ENCODE measurements at regions not wholly inside any gene's neighbourhood (a gene's known extent, or its start where the extent isn't known, plus 50 kb on each side); places are given as distances from the start of the nearest gene placed in this dataset.

DNA sequence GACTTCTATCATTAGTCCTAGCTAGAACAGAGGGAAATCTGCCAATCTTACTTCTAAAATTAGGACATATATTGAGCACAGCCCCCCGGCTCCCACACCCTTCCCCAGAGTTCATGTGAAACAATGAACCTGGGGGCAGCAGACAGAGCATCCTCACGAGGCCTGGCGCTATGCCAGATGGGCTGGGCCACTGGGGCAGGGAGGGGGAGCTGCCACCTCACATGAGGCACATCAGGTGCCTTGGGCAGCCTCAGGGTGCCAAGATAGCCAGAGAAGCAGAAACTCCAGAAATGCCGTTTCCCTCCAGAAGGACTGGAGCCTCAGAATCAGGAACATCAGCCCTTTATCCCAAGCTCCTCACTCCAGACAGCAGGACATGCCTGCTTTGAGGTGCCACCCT is 92.8 kb upstream of the LANCL2 start (continued):
- TF ChIP-seq CHD7 (IDR thresholded peaks at IDR 0.05; ENCODE audit: insufficient replicate concordance, low read length), result no peak
- no peak for TF ChIP-seq POLR2AphosphoS5 (IDR thresholded peaks at IDR 0.05; ENCODE audit: low read depth, low read length)
- no peak for TF ChIP-seq TBP (IDR thresholded peaks at IDR 0.05; ENCODE audit: low read depth, low read length)
- TF ChIP-seq SIN3A (conservative IDR thresholded peaks at IDR 0.05 in 1 of 2, IDR thresholded peaks at IDR 0.05 in 1 of 2; ENCODE audit: low read depth in 1 of 2, low read length in 2 of 2), result no peak
- TF ChIP-seq TAF1 (IDR thresholded peaks at IDR 0.05; ENCODE audit: low read depth, low read length), result no peak
- TF ChIP-seq YY1 (IDR thresholded peaks at IDR 0.05; ENCODE audit: low read depth, low read length), result no peak
- no peak for TF ChIP-seq EGR1 (IDR thresholded peaks at IDR 0.05; ENCODE audit: borderline replicate concordance, low read depth, low read length)
- no peak for TF ChIP-seq ZNF274 (IDR thresholded peaks at IDR 0.05; ENCODE audit: borderline replicate concordance, extremely low read depth, low read length)
- no peak for TF ChIP-seq CEBPB (IDR thresholded peaks at IDR 0.05; ENCODE audit: low read depth, low read length)
- TF ChIP-seq, protein P1, sequence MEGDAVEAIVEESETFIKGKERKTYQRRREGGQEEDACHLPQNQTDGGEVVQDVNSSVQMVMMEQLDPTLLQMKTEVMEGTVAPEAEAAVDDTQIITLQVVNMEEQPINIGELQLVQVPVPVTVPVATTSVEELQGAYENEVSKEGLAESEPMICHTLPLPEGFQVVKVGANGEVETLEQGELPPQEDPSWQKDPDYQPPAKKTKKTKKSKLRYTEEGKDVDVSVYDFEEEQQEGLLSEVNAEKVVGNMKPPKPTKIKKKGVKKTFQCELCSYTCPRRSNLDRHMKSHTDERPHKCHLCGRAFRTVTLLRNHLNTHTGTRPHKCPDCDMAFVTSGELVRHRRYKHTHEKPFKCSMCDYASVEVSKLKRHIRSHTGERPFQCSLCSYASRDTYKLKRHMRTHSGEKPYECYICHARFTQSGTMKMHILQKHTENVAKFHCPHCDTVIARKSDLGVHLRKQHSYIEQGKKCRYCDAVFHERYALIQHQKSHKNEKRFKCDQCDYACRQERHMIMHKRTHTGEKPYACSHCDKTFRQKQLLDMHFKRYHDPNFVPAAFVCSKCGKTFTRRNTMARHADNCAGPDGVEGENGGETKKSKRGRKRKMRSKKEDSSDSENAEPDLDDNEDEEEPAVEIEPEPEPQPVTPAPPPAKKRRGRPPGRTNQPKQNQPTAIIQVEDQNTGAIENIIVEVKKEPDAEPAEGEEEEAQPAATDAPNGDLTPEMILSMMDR (IDR thresholded peaks at IDR 0.05; ENCODE audit: control extremely low read depth in 1 of 3, insufficient read depth in 1 of 3, low read depth in 1 of 3, low read length in 3 of 3), result no peak

Data from H1 (cell line).